SH-SY5Y (cell line): ENCODE measurements at regions not wholly inside any gene's neighbourhood (a gene's known extent, or its start where the extent isn't known, plus 50 kb on each side); places are given as distances from the start of the nearest gene placed in this dataset.

ENCODE experiments used
- GATA2 ChIP-seq: IDR thresholded peaks from 2 replicates; pipeline ENCODE4 v1.6.1; 2011; ENCODE audit warnings: mild to moderate bottlenecking, low read depth, low read length
- GATA3 ChIP-seq: IDR thresholded peaks from 2 replicates; pipeline ENCODE4 v1.6.1; 2011; ENCODE audit warnings: low read depth, mild to moderate bottlenecking, low read length, moderate library complexity

- TF ChIP-seq GATA3 (no peak), GATA2 (no peak)
These were observed 275.9 kb downstream of the DMRTA1 start for GRCh38 chr9:22722492-22722891.

- TF ChIP-seq GATA2: no peak
- TF ChIP-seq GATA3: no peak
These were observed 285.2 kb downstream of the DMRTA1 start for GRCh38 chr9:22731786-22732185.

GRCh38 chr9:22739712-22740111 is 293.1 kb downstream of the DMRTA1 start:
- TF ChIP-seq GATA2: no peak
- no peak for TF ChIP-seq GATA3

GRCh38 chr9:22740781-22741180 is 294.2 kb downstream of the DMRTA1 start:
- TF ChIP-seq GATA3 (no peak), GATA2 (no peak)

GRCh38 chr9:22742401-22742800 is 295.8 kb downstream of the DMRTA1 start:
- TF ChIP-seq GATA3: no peak
- no peak for TF ChIP-seq GATA2

- TF ChIP-seq GATA2 (no peak), GATA3 (no peak)
These were observed 327.0 kb downstream of the DMRTA1 start for GRCh38 chr9:22773501-22774220.

- TF ChIP-seq GATA3: no peak
- TF ChIP-seq GATA2: no peak
These were observed 343.7 kb downstream of the DMRTA1 start for GRCh38 chr9:22790329-22790728.

GRCh38 chr9:22808876-22809275 is 362.3 kb downstream of the DMRTA1 start:
- TF ChIP-seq GATA2 (no peak), GATA3 (no peak)

- TF ChIP-seq GATA2 (no peak), GATA3 (no peak)
These were observed 362.7 kb downstream of the DMRTA1 start for GRCh38 chr9:22809371-22809770.

GRCh38 chr9:22813529-22813928 is 366.9 kb downstream of the DMRTA1 start:
- no peak for TF ChIP-seq GATA2
- no peak for TF ChIP-seq GATA3

GRCh38 chr9:22815246-22815645 is 368.6 kb downstream of the DMRTA1 start:
- no peak for TF ChIP-seq GATA2
- TF ChIP-seq GATA3: no peak

GRCh38 chr9:22817181-22817580 is 370.6 kb downstream of the DMRTA1 start:
- TF ChIP-seq GATA2 (no peak), GATA3 (no peak)

- TF ChIP-seq GATA3 (no peak), GATA2 (no peak)
These were observed 382.6 kb downstream of the DMRTA1 start for GRCh38 chr9:22829236-22829635.

- TF ChIP-seq GATA3: no peak
- no peak for TF ChIP-seq GATA2
These were observed 391.6 kb downstream of the DMRTA1 start for GRCh38 chr9:22838266-22838665.

- TF ChIP-seq GATA2 (no peak), GATA3 (no peak)
These were observed 394.0 kb downstream of the DMRTA1 start for GRCh38 chr9:22840641-22841040.

GRCh38 chr9:22855980-22856379 is 409.4 kb downstream of the DMRTA1 start:
- no peak for TF ChIP-seq GATA3
- no peak for TF ChIP-seq GATA2
